ENCODE measurements at regions not wholly inside any gene's neighbourhood (a gene's known extent, or its start where the extent isn't known, plus 50 kb on each side); places are given as distances from the start of the nearest gene placed in this dataset.
"Not testable (repeated sequence)": the region's sequence is repeated elsewhere in the genome, so short reads cannot be mapped to it uniquely, and the experiment has no call there.

DNA sequence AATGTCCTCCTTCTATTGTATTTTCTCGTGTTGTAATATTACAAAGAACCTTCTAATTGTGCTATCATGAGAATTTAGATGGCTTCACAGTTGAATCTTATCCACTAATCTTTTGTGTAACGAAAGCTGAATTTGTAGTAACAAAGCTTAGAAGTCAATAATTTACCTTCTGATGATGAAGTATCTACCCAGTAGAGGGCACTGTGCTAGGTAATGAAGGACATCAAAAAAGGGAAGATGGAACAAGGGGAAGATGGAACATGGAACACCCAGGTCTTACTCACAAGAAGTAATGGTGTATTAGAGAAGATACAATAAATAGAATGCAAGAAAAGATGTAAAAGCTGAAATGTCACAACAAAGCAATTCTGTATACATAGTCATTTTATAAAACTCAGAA, 131.0 kb upstream of the CCNG1 start:
- ATAC-seq = no peak

DNA sequence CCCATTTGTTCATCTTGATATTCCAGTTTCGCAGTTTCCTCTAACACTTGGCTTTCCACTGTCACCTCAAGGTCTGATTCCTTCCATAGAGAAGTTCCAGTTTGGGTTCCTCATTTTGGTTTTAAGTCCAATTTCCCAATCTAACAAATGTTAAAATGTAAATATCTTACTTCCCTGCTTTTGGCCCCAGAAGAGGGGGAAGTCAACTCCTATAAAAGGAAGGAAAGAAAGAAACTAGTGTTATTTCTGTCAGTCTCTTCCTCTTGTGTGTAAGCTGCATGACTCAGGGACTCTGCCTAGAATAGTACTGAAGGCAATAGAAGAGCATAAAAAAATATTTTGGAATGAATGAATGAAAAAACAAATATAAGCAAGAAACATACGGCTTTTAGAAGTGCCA, 127.5 kb upstream of the CCNG1 start:
- no peak for ATAC-seq

DNA sequence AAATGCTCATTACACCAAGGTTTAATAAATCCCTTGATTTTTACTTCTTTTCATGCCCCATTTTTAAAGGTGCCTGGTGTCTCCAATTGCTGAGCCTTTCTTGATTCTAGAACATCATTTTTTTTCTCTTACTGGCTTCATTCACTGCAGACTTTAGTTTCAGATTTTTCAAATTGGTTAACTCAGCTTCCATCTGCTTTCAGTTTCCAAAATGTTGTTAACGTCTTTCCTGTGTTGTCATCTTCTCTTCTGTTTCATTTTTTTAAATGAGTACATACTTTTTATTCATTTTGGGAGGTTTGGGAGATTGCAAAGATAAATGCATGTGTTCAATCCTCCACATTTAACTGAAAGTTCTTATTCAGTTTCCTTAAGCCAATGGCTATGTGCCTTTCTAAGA, 126.4 kb upstream of the CCNG1 start:
- ATAC-seq = no peak

DNA sequence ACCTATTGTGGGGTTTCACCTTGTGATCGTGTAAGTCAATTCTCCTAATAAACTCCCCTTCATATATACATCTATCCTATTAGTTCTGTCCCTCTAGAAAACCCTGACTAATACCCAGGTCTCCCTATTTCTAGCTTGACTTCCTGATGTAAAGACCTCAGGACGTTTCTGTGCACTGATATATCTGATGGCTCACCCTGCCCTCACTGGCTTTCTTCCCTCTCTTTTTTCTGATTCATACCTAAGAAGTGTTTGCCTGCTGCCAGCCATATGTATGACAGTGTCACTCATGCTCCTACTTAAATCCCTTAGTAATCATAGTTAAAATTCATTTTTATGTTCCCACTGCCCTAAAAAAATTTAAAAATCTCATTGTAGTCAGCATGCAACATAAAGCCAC, 124.8 kb upstream of the CCNG1 start:
- no peak for ATAC-seq

DNA sequence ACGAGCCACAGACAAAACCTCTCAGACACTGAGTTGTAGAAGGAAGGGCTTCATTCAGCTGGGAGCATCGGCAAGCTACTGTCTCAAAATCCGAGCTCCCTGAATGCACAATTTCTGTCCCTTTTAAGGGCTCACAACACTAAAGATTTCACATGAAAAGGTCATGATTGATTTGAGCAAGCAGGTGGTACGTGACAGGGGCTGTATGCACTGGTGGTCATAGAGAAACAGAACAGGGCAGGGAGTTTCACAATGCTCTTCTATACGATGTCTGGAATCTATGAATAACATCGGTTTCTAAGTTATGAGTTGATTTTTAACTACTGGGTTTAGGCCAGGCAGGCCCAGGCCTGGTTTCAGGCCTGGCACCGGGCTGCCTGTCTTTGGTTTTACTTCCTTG, 124.3 kb upstream of the CCNG1 start:
- ATAC-seq = not testable (repeated sequence)

DNA sequence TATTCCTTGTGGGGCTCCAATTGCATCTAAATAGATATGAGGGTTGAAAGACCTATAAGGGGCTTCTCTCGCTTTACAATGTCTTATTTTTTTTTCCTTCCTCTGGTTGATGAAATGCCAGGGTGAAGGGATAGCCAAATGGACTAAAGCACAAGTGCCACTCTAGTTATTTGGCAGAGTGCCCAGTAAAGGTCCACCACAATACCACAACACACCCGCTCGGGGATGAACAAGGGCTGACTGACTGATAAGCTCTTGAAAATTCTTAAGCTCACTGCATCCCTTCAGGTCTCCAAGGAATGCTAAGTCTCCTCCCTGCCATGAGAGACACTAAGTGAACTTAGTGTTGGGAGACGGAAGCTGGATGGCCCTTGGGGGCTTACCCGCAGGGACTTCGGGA, 121.0 kb upstream of the CCNG1 start:
- ATAC-seq = not testable (repeated sequence)

DNA sequence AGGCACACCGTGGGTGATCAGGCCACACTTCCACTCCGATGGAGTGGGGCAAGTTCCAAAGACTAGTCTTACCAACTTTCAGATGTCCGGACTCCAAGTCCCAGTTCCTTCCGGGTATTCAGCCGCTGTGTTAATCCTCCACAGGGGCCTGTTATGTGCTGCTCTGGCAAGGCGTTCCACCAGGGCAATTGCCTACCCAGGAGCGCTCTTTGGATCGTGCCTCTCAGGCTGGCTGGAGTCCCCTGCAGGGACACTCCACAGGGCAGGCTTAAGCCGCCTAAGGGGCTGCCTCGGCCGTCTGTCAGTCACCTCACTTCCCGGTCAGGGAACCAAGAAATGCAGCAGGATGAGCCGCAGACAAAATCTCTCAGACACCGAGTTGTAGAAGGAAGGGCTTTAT, 118.7 kb upstream of the CCNG1 start:
- no peak for ATAC-seq

DNA sequence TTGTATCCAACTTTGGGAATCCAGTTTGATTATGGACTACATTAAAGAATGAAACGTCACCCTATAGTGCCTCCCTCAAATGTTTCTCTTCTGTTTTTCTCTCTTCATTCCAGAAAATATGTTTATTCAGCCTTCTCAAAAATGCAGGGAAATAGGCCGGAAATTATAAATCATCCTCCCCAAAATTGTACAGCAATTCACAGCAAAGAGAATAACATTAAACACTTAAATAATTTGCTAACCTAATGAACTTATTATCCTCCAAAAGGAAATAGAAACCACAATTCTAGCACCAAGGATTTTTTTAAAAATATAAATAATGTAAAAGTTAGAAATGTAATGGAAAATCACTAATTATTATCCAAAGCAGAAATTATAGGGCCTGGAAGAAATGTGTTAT, 115.9 kb upstream of the CCNG1 start:
- no peak for ATAC-seq

DNA sequence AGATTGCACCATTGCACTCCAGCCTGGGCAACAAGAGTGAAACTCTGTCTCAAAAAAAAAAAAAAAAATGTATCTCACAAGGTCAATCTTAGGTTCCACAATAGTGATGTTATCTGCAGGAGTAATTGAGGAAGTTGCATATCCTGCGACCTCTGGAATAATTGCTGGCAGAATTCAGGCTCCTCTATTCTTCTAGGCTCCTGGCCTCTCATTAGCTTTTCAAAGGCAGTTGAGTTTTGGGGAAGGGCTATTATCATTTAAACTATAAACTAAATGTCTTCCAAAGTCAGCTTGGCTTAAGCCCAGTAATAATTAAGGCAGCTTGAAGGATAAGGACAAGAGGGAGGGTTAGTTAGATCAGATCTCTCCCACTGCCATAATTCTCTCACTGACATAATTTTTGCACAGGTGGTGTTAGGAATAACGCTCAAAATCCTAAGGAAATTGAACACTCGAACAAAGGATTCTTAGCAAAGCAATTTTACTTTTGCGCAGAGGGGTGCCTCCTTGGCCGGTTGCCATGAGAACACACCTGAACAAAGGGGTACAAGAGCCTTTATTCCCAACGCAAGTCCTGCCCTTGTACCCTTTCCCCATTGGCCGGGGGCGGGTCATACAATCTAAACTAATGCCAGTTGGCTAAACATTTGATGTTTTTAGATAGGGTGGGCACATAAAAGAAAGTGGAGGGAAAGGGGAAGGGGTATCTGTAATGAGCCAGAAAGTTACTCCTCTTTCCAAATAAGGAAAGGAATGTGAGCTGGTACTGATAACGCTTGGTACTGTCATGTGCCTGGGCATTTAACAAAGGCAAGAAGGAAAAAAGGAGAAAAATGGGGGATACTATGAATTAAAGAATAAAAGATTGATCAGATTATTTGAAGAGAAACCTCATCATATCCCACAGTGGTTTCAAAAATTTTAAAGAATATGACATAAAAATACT, 106.4 kb upstream of the CCNG1 start:
- ATAC-seq = no peak

DNA sequence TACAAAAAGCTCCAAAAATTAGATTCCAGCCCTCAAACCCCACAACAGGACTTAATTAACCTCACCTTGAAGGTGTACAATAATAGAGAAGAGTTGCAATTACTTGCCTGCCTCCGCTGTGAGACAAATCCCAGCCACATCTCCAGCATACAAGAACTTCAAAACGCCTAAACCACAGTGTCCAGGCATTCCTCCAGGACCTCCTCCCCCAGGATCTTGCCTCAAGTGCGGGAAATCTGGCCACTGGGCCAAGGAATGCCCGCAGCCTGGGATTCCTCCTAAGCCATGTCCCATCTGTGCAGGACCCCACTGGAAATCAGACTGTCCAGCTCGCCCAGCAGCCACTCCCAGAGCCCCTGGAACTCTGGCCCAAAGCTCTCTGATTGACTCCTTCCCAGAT, 101.3 kb upstream of the CCNG1 start:
- not testable (repeated sequence) for ATAC-seq

DNA sequence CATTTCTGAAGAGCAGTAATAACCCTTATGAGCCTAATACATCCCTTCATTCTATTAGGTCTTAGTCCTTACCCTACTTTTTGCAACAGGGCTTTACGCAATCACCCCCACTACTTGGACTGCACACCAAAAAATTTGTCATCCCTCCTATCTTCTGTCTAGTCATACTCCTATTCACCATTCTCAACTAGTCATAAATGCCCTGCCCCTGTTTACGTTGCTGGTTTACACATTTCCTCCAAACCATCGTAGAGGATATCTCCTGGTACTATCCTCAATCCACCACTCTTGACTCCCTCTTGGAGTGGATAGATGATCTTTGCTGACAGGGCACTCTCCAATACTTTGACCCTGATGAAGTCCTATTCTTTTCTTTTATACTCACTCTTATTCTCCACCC, 98.2 kb upstream of the CCNG1 start:
- ATAC-seq = no peak

DNA sequence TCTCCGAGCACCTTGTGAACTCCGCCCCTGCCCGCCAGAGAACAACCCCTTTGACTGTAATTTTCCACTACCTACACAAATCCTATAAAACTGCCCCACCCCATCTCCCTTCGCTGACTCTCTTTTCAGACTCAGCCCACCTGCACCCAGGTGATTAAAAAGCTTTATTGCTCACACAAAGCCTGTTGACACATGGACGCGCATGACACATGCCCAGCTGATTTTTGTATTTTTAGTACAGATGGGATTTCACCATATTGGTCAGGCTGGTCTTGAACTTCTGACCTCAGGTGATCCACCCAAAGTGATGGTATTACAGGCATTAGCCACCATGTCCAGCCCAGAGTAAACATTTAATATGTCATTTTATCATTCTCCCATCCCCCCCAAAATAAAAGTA, 97.0 kb upstream of the CCNG1 start:
- peak; percentile 85 for ATAC-seq

DNA sequence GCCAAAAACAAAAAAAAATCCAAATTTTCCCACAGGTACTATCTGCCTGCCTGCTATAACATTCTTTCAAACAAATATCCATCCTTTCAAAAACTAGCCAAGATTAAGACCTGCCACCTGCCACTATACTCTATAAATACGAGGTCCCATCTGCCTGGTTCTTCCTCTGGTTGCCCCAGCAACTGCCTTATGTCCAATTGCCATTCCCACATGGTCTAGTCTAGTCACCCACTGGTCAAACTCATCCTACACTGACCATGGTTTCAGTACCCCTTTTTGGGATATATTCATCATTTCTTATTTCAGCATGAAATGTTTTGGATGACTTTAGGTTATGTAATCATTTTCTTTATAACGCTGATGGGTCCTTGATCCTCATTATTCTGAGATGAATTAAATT, 95.1 kb upstream of the CCNG1 start:
- no peak for ATAC-seq

DNA sequence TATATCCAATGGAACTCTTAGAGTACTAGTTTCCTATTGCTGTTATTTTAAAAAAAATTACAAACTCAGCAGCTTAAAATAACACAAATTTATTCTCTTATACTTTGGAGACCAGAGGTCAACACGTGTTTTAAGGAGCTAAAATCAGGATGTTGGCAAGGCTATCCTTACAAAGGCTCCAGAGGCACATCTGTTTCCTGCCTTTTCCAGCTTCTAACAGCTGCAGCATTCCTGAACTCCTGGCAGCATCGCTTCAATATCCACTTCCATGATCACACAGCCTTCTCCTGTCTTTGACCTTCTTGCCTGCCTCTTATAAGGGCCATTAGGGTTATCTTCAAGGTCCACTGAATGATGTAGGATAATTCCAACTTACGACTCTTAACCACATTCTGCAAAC, 92.2 kb upstream of the CCNG1 start:
- ATAC-seq = no peak

DNA sequence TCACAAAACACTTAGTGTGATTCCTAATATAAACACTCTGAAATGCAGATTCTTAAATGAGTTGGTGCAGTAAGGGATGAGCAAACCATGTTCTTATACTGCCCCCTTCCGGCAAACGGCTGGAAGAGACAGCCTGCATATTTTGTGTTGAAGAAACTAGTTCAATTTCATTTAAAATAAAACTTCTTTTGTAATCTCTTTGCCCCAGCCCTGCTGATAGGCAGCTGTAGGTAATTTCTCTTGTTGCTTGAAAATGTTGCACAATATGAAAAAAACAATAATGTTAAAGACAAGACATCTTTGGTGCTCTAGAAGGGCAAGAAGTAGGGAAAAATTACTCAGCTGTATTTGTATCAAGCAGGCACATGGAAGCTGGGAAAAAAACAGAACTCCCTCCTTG, 89.7 kb upstream of the CCNG1 start:
- peak; percentile 50 for ATAC-seq

DNA sequence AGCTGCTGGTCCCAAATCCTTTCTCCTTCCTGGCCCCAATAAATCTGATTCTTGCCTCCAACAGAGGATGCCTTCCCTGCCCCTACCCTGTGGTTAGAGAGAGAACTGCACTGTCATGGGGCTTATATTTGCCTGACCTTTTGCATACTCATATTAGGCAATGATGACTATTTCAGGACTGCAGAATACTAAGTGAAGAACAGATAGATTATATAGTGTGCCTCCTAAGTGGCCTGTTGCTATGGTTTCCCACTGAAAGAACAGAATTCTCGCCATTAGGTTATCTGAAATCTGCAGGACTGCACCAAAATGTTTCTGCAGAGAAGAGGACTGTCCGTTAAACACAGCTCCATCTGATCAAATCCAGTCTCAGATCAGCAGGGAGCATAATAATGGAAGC, 87.3 kb upstream of the CCNG1 start:
- ATAC-seq = peak; percentile 62

DNA sequence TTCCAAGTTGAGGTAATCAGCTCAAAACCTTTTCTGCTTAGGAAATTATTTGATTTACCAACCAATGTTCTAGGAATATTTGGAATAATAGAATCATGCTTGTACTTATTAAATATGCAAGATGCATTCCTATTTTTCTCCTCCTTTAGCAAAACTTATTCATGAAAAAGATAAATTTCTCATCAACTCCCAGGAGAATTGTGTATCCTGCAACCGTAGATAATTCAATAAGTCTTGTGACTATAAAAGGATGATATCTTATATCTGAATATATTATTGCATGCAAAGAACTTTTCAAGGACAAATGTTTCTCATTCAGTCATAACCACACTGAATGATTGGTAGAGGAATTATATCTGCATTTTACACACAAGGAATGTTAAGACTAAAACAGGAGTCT, 84.9 kb upstream of the CCNG1 start:
- no peak for ATAC-seq

DNA sequence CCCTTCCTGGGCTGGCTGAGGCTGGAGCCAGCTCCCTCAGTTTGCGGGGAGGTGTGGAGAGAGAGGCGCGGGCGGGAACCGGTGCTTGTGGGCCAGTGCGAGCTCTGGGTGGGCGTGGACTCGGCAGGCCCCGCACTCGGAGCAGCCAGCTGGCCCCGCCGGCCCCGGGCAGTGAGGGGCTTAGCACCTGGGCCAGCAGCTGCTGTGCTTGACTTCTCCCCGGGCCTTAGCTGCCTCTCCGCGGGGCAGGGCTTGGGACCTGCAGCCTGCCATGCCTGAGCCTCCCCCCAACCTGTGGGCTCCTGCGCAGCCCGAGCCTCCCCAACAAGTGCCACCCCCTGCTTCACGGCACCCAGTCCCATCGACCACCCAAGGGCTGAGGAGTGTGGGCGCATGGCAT, 81.6 kb upstream of the CCNG1 start:
- ATAC-seq = not testable (repeated sequence)

DNA sequence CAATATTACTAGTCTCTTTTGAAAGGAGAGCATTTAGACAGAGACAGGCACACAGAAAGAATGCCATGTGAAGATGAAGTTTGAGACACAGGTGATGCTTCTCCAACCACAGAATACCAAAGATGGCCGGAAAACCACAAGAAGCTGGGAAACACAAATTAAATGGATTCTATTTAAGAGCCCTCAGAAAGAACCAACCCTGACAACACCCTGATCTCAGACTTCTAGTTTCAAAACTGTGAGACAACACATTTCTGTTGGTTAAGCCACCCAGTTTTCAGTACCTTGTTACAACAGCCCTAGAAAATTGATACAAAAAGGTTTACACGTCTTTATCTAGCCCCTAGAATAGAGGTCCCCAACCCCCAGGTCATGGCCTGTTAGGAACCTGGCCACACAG, 79.8 kb upstream of the CCNG1 start:
- no peak for ATAC-seq

DNA sequence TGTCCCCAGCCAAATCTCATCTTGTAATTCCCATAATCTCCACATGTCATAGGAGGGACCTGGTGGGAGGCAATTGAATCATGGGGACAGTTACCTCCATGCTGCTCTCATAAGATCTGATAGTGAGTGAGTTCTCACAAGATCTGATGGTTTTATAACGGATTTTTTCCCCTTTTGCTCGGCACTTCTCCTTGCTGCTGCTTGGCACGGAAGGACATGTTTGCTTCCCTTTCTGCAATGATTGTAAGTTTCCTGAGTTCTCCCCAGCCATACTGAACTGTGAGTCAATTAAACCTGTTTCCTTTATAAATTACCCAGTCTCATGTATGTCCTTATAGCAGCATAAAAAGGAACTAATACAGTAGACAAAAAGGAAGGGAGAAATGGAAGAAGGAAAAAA, 76.7 kb upstream of the CCNG1 start:
- ATAC-seq = no peak

DNA sequence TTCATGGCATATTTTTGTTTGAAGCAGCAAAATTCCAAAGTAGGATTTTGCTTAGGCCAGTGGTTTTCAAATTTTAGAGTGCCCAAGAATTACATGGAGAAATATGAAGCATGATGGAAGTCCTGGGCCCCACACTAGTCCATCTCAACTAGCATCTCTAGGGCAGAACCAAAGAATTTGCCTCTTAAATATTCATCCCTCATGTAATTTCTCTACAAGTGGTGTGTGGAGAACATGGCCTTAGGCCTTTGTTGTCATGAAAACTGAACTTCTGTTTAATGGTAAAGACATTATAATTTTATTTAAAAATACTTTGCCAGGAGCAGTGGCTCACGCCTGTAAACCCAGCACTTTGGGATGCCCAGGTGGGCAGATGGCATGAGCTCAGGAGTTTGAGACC, 75.9 kb upstream of the CCNG1 start:
- ATAC-seq = no peak

DNA sequence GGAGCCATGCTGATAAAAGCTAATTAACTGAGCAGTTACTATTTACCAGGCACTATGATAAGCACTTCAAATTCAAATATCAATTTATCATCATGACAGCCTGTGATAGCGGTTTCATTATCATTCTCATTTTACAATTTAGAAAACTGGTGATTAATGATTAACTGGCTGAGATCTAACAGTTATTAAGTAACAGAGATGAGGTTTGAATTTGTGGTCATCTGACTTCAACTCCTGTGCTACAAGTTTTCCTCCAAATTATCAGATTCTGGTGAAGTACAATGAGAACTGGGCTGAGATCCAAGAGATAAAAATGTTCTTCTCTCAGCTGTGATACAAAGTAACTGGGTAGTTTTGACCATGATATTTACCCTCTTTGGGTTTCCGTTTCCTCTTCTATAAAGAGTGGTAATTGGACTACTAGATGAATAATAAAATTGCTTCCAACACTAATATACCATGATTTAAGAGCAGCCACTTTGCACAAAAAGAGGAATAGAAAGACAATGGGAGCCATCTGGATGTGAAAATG, 74.5 kb upstream of the CCNG1 start:
- no peak for ATAC-seq

DNA sequence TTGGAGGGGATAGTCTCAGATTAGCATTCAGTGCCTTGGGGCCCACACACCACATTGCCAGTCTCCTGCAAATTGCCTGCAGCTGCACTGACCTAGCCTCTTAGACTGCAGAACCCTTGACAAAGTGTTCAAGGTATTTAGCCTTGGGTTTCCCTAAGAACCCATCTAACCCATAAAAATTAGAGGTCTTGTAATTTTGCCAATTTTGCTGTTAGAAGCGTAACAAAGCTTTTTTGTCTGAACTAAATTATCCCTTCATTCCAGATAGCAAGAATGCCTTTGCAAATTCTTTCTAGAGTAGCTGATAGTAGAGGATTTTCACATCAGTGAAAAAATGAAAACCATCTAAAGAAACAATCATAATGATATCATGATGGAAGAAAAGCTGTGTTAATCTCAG, 74.0 kb upstream of the CCNG1 start:
- ATAC-seq = no peak

DNA sequence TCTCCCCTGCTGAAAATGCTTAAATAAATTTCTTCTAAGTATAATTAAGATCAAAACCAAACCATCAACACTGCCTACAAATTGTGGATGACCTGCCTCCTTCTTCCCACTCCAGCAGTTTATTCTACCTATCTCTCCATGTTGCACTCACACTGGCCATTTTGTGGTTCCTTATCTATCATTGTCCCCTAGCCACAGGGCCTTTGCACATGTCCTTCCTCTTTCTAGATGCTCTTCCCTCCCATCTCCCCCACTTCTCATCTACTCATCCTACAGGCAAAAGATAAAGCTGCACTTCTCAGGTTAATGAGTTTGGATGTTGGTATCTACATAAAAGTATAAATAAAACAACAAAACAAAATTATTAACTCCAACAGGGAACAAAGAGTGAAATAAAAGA, 70.6 kb upstream of the CCNG1 start:
- ATAC-seq = no peak
